IMR-90 (cell line): ENCODE measurements at regions not wholly inside any gene's neighbourhood (a gene's known extent, or its start where the extent isn't known, plus 50 kb on each side); places are given as distances from the start of the nearest gene placed in this dataset.

Experiments
- ATAC-seq: fragments of 200-7000 bp; cut with Tn5 transposase; 2 replicates; pipeline ENCODE4 v1.9.1; 2020; ENCODE audit warnings: low read depth, mild to moderate bottlenecking, moderate library complexity
- BruUV-seq: library from RNA; stranded (reverse); fragments of 400-500 nt; replicated peaks from 2 replicates; lab custom pipeline; 2021; lab: Mats Ljungman, UMichigan
- CTCF ChIA-PET: fragments of 300-600 bp; formaldehyde crosslinking; extraction: SDS; loops from one replicate; lab custom pipeline; 2021; ENCODE audit warnings: antibody characterized with exemption; lab: Yijun Ruan, JAX
- POLR2A ChIA-PET: fragments of 300-600 bp; sonication (Branson Sonifier 250); formaldehyde crosslinking; loops from one replicate; lab custom pipeline; 2022; ENCODE audit warnings: antibody characterized with exemption; ENCODE audit not compliant: unreplicated experiment; lab: Charles Lee
- DNase-seq: peaks from one replicate; pipeline ENCODE4 v3.0.0; 2013
- H2AFZ ChIP-seq: replicated peaks from 2 replicates; pipeline ENCODE3; 2013; ENCODE audit warnings: low read length, mild to moderate bottlenecking; ENCODE audit not compliant: poor library complexity
- H2AK5ac ChIP-seq: 2 replicates; pipeline ENCODE4 v1.6.1; 2013; ENCODE audit warnings: low read depth, low read length, inconsistent platforms
- H2AK9ac ChIP-seq: replicated peaks from 2 replicates; pipeline ENCODE3; 2013; ENCODE audit warnings: mild to moderate bottlenecking, low read depth, low read length, moderate library complexity; ENCODE audit not compliant: poor library complexity
- H2BK120ac ChIP-seq: 2 replicates; pipeline ENCODE4 v1.6.1; 2013; ENCODE audit warnings: low read depth, low read length, inconsistent platforms
- H2BK15ac ChIP-seq: 3 replicates; pipeline ENCODE4 v1.6.1; 2013; ENCODE audit warnings: low read depth, low read length, inconsistent platforms
- H2BK20ac ChIP-seq: 2 replicates; pipeline ENCODE4 v1.6.1; 2013; ENCODE audit warnings: low read depth, mild to moderate bottlenecking, inconsistent platforms, low read length, moderate library complexity
- H2BK5ac ChIP-seq: 2 replicates; pipeline ENCODE4 v1.6.1; 2013; ENCODE audit warnings: mild to moderate bottlenecking, low read depth, low read length, inconsistent platforms; ENCODE audit not compliant: poor library complexity, severe bottlenecking
- H3K14ac ChIP-seq: replicated peaks from 2 replicates; pipeline ENCODE4 v1.6.1; 2013; ENCODE audit warnings: low read depth, low read length, inconsistent platforms
- H3K18ac ChIP-seq: 2 replicates; pipeline ENCODE4 v1.6.1; 2013; ENCODE audit warnings: low read depth, low read length, control low read depth
- H3K23ac ChIP-seq: 2 replicates; pipeline ENCODE4 v1.6.1; 2013; ENCODE audit warnings: low read depth, low read length, inconsistent platforms
- H3K27ac ChIP-seq: 2 replicates; pipeline ENCODE4 v1.5.1; 2013; ENCODE audit warnings: mild to moderate bottlenecking, control low read depth, low read length; ENCODE audit not compliant: insufficient read depth
- H3K27me3 ChIP-seq: 2 replicates; pipeline ENCODE4 v1.6.1; 2013; ENCODE audit warnings: low read length; ENCODE audit not compliant: control insufficient read depth, insufficient read depth
- H3K36me3 ChIP-seq: 2 replicates; pipeline ENCODE4 v1.6.1; 2013; ENCODE audit warnings: low read length, mixed read lengths; ENCODE audit not compliant: control insufficient read depth, insufficient read depth
- H3K4ac ChIP-seq: 2 replicates; pipeline ENCODE4 v1.6.1; 2013; ENCODE audit warnings: low read depth, low read length, inconsistent platforms
- H3K4me1 ChIP-seq: 2 replicates; pipeline ENCODE4 v1.6.1; 2013; ENCODE audit warnings: low read length, mixed read lengths; ENCODE audit not compliant: control insufficient read depth, insufficient read depth
- H3K4me2 ChIP-seq: 2 replicates; pipeline ENCODE4 v1.6.1; 2013; ENCODE audit warnings: low read depth, mild to moderate bottlenecking, control low read depth, low read length, moderate library complexity
- H3K4me3 ChIP-seq: 2 replicates; pipeline ENCODE4 v1.5.1; 2013; ENCODE audit warnings: low read depth, mild to moderate bottlenecking, control low read depth, low read length, moderate library complexity; ENCODE audit not compliant: insufficient read depth
- H3K56ac ChIP-seq: 2 replicates; pipeline ENCODE4 v1.6.1; 2013; ENCODE audit warnings: low read length, inconsistent platforms; ENCODE audit not compliant: insufficient read depth; ENCODE audit errors: extremely low read depth
- H3K79me1 ChIP-seq, 2 experiments: 2 replicates each; pipeline ENCODE4 v1.6.1; 2013; ENCODE audit warnings: low read length in 2 of 2, inconsistent platforms in 1 of 2, low read depth in 1 of 2
- H3K9ac ChIP-seq: 2 replicates; pipeline ENCODE4 v1.6.1; 2013; ENCODE audit warnings: low read depth, low read length, control low read depth
- H3K9me1 ChIP-seq: 2 replicates; pipeline ENCODE4 v1.6.1; 2013; ENCODE audit warnings: low read length, inconsistent platforms; ENCODE audit not compliant: insufficient read depth
- H3K9me3 ChIP-seq: 2 replicates; pipeline ENCODE4 v1.6.1; 2013; ENCODE audit warnings: low read length; ENCODE audit not compliant: control insufficient read depth, insufficient read depth
- H4K20me1 ChIP-seq: 2 replicates; pipeline ENCODE4 v1.6.1; 2013; ENCODE audit warnings: low read length, inconsistent platforms; ENCODE audit not compliant: insufficient read depth
- H4K5ac ChIP-seq: 2 replicates; pipeline ENCODE4 v1.6.1; 2013; ENCODE audit warnings: mild to moderate bottlenecking, low read depth, low read length, control low read depth
- H4K8ac ChIP-seq, 2 experiments: 2 replicates each; pipeline ENCODE4 v1.6.1; 2013; ENCODE audit warnings: low read depth in 2 of 2, low read length in 2 of 2, control low read depth in 1 of 2, inconsistent platforms in 1 of 2
- H4K91ac ChIP-seq: 2 replicates; pipeline ENCODE4 v1.6.1; 2013; ENCODE audit warnings: low read depth, low read length, inconsistent platforms; ENCODE audit not compliant: insufficient read depth
- MAFK ChIP-seq: IDR thresholded peaks from 2 replicates; pipeline ENCODE4 v1.6.1; 2012; ENCODE audit warnings: low read depth, low read length, improper control_type of control experiment
- MXI1 ChIP-seq: IDR thresholded peaks from 2 replicates; pipeline ENCODE4 v1.6.1; 2012; ENCODE audit warnings: low read depth, mild to moderate bottlenecking, low read length, moderate library complexity, borderline replicate concordance
- RCOR1 ChIP-seq: IDR thresholded peaks from 2 replicates; pipeline ENCODE4 v1.6.1; 2012; ENCODE audit warnings: mild to moderate bottlenecking, low read length, improper control_type of control experiment; ENCODE audit not compliant: insufficient replicate concordance
- USF2 ChIP-seq: fragments of 150-350 bp; IDR thresholded peaks from 2 replicates; pipeline ENCODE4 v1.6.1; 2017; ENCODE audit warnings: mild to moderate bottlenecking, antibody characterized with exemption, low read length, low read depth
- WGBS, 2 experiments: methylation state at CpG; one replicate each; pipeline versions ENCODE4 v1.1.5 to v1.1.7; 2013; ENCODE audit warnings: missing lambda C conversion rate in 2 of 2; ENCODE audit not compliant: insufficient read length in 1 of 2; ENCODE audit errors: extremely low coverage in 2 of 2; 5-methylcytosine and 5-hydroxymethylcytosine counted together
- dilution Hi-C: fragments of 300-500 bp; cut with HindIII; formaldehyde crosslinking; loops from one replicate; pipeline ENCODE4 v1.14.3; 2018; ENCODE audit warnings: low sequenced_read_pairs; ENCODE audit not compliant: unreplicated experiment
- in situ Hi-C: fragments of 300-500 bp; cut with MboI; formaldehyde crosslinking; loops from 3 replicates; pipeline ENCODE4 v1.14.3; 2019; ENCODE audit warnings: low sequenced_read_pairs, inconsistent platforms, mixed read lengths
- intact Hi-C: fragments of 100-400 bp; cut with micrococcal nuclease; formaldehyde crosslinking; loops from 2 replicates; pipeline ENCODE4 v1.10.0; 2022

DNA sequence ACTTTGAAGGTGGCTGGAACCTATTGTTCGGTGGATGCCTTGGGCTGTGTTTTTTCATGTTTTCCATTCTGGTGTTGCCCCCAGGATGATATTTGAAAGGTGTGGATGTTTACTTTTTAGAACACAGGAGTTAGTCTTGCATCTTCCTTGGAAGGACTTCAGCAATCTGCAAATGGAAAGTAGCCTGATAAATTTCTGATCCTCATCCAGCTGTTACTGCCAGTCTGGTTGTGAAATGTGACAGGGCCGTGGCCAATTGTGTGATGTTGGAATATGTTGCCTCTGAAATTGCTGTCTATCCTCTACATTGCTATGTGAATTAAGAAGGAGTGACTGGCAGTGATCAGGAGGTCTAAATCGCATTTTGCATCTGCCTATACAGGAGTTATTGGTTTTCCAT, 382.5 kb upstream of the C2CD4B start:
- Histone ChIP-seq H4K91ac (no peak overlapping the region), H2BK5ac (no peak overlapping the region), H3K9me1 (0 out of 2 replicates have a peak, but pooled peaks cover 4% of the 10 kb centered on the region), H3K79me1 (peaks cover 13 to 17% of the 10 kb centered on the region in 2 experiments), H2BK20ac (no peak overlapping the region), H4K8ac (no peak overlapping the region), H2AK9ac (no peak overlapping the region), H3K4me3 (no peak overlapping the region), H3K27ac (no peak overlapping the region), H3K27me3 (no peaks in the 10 kb centered on the region), H4K20me1 (0 out of 2 replicates have a peak, but pooled peaks cover 3% of the 10 kb centered on the region), H3K23ac (no peak overlapping the region), H3K4ac (no peak overlapping the region), H3K4me2 (no peak overlapping the region), H2AK5ac (no peak overlapping the region), H2BK120ac (no peak overlapping the region), H4K5ac (no peak overlapping the region), H2BK15ac (no peak overlapping the region), H3K36me3 (no peaks in the 10 kb centered on the region), H3K18ac (no peak overlapping the region), H3K4me1 (peaks cover 10% of the 10 kb centered on the region; the same call in 1 of the 2 replicates), H3K14ac (no peak overlapping the region), H2AFZ (no peak overlapping the region), H3K9me3 (no peaks in the 10 kb centered on the region), H3K56ac (no peak overlapping the region), H3K9ac (no peak overlapping the region)
- ChIA-PET CTCF (no interaction called here), POLR2A (no interaction called here)
- in situ Hi-C loops (no loop called here), intact Hi-C loops (no loop called here), dilution Hi-C loops (no loop called here)
- ATAC-seq (no peak), DNase-seq (no peak)
- BruUV-seq = no TSS peak
- WGBS, 2 experiments = 100% methylated on average over 1 of the region's 3 CpGs; no CpG with 5 or more reads in 1 of the 2 experiments
- TF ChIP-seq RCOR1 = no peak
- TF ChIP-seq MAFK = no peak
- no peak for TF ChIP-seq USF2
- no peak for TF ChIP-seq MXI1
